DND-41 (cell line): ENCODE measurements at regions not wholly inside any gene's neighbourhood (a gene's known extent, or its start where the extent isn't known, plus 50 kb on each side); places are given as distances from the start of the nearest gene placed in this dataset.

Experiments
- ATAC-seq: fragments of 200-7000 bp; cut with Tn5 transposase; 3 replicates; pipeline ENCODE4 v1.9.1; 2021; ENCODE audit warnings: low read depth; ENCODE audit not compliant: insufficient read depth
- DNase-seq: peaks from one replicate; pipeline ENCODE4 v3.0.0-alpha.2; 2020
- H2AFZ ChIP-seq: 2 replicates; pipeline ENCODE4 v1.6.0; 2012; ENCODE audit warnings: low read depth, low read length
- H3K27ac ChIP-seq: 2 replicates; pipeline ENCODE4 v1.5.1; 2012; ENCODE audit warnings: low read length, inconsistent platforms
- H3K27me3 ChIP-seq: fragments of 200-600 bp; sonication (generic); 2 replicates; pipeline ENCODE4 v1.6.0; 2012; ENCODE audit warnings: low read length, mild to moderate bottlenecking, inconsistent platforms; ENCODE audit not compliant: insufficient read depth, poor library complexity
- H3K36me3 ChIP-seq: 2 replicates; pipeline ENCODE4 v1.5.1; 2012; ENCODE audit warnings: low read length, inconsistent platforms; ENCODE audit not compliant: insufficient read depth
- H3K4me1 ChIP-seq: 2 replicates; pipeline ENCODE4 v1.5.1; 2012; ENCODE audit warnings: mild to moderate bottlenecking, low read length; ENCODE audit not compliant: insufficient read depth
- H3K4me2 ChIP-seq: 2 replicates; pipeline ENCODE4 v1.6.0; 2012; ENCODE audit warnings: mild to moderate bottlenecking, moderate library complexity, low read length, inconsistent platforms; ENCODE audit not compliant: insufficient read depth
- H3K4me3 ChIP-seq, 2 experiments: fragments of 200-600 bp in 1 of 2; shearing (Covaris generic) in 1 of 2; 2 replicates each; pipeline ENCODE4 v1.5.1; 2012 to 2016; ENCODE audit warnings: inconsistent platforms in 2 of 2, low read length in 2 of 2, mild to moderate bottlenecking in 2 of 2, low read depth in 1 of 2, moderate library complexity in 1 of 2
- H3K79me2 ChIP-seq: 2 replicates; pipeline ENCODE4 v1.6.0; 2012; ENCODE audit warnings: low read length, inconsistent platforms; ENCODE audit not compliant: insufficient read depth
- H3K9ac ChIP-seq: 2 replicates; pipeline ENCODE4 v1.6.0; 2012; ENCODE audit warnings: low read depth, mild to moderate bottlenecking, inconsistent platforms, low read length, moderate library complexity
- H3K9me3 ChIP-seq: 2 replicates; pipeline ENCODE4 v1.5.1; 2012; ENCODE audit warnings: low read length, moderate library complexity, mild to moderate bottlenecking, inconsistent platforms; ENCODE audit not compliant: insufficient read depth, severe bottlenecking
- H4K20me1 ChIP-seq: 2 replicates; pipeline ENCODE4 v1.6.0; 2012; ENCODE audit warnings: low read length; ENCODE audit not compliant: insufficient read depth
- EZH2 ChIP-seq: IDR thresholded peaks from 3 replicates; pipeline ENCODE4 v1.6.1; 2012; ENCODE audit warnings: borderline replicate concordance, low read depth, mild to moderate bottlenecking, moderate library complexity, low read length, inconsistent platforms; ENCODE audit not compliant: severe bottlenecking
- TF ChIP-seq, protein P1 (sequence below): IDR thresholded peaks from 2 replicates; pipeline ENCODE4 v1.5.1; 2012; ENCODE audit warnings: borderline replicate concordance, low read length, moderate library complexity, mild to moderate bottlenecking; ENCODE audit not compliant: poor library complexity, severe bottlenecking; ENCODE audit errors: extremely low read depth

DNA sequence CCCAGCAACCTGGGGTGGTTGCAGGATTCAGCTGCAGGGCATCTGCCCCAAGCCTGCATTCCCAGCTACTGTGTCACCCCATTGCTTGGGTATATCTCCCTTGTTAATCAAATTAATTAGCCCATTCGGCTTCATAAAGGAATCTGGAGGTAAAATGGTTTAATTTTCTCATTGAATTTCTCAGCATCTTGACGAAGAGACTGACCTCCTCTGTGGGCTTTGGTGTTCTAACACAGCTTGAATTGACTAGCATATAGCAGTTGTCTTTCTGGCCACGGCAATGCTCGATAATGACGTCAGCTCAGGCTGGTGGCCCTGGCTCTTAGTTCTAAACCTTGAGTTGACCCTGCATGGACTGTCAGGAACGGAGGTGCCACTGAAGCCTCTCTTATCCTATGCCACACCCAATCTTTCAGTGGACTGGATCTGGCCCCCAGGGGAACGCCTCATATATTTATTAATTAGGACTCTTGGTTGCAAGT, 72.4 kb downstream of the MSX2 start:
- DNase-seq (no peak), ATAC-seq (no peak)
- H3K27ac ChIP-seq: no peak overlapping the region
- H3K79me2 ChIP-seq: no peaks in the 10 kb centered on the region
- no peak overlapping the region for H3K4me2 ChIP-seq
- no peaks in the 10 kb centered on the region for H3K27me3 ChIP-seq
- H3K4me3 ChIP-seq: no peak overlapping the region
- no peaks in the 10 kb centered on the region for H4K20me1 ChIP-seq
- no peak overlapping the region for H2AFZ ChIP-seq
- H3K36me3 ChIP-seq: no peaks in the 10 kb centered on the region
- TF ChIP-seq, protein P1, sequence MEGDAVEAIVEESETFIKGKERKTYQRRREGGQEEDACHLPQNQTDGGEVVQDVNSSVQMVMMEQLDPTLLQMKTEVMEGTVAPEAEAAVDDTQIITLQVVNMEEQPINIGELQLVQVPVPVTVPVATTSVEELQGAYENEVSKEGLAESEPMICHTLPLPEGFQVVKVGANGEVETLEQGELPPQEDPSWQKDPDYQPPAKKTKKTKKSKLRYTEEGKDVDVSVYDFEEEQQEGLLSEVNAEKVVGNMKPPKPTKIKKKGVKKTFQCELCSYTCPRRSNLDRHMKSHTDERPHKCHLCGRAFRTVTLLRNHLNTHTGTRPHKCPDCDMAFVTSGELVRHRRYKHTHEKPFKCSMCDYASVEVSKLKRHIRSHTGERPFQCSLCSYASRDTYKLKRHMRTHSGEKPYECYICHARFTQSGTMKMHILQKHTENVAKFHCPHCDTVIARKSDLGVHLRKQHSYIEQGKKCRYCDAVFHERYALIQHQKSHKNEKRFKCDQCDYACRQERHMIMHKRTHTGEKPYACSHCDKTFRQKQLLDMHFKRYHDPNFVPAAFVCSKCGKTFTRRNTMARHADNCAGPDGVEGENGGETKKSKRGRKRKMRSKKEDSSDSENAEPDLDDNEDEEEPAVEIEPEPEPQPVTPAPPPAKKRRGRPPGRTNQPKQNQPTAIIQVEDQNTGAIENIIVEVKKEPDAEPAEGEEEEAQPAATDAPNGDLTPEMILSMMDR: no peak
- TF ChIP-seq EZH2: no peak
- H3K4me1 ChIP-seq: no peaks in the 10 kb centered on the region
- H3K9me3 ChIP-seq: peaks cover 12% of the 10 kb centered on the region
- H3K9ac ChIP-seq: no peak overlapping the region

DNA sequence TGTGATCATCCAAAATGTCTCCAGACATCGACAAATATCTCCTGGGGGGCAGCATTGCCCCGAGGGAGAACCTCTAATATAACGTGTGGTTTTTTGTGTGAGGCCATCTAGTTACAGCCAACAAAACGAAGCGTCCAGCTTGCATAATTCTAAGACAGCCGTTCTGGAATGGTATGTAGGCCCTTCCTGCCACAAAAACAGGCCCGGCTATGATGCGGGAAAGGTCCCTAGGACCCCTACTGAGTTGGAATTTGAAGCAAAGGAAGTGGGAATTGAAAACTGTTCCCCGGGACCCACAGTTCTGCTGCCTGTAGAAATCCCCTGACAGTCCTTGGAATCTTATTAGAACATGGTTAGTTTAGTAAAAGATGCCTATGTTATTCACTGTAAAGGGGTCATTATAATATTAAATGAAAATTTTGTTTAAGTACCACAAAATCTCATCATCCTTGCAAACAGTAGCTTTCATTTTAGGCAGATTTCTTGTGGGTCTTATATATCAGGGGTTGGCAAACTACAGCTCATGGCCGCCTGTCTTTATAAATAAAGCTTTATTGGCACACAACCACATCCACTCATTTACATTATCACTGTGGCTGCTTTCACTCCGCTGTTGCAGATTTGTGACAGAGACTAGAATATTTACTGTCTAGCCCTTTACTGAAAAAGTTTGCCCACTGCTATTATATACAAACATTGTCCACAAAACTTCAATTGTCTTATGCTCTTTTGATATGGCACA, 70.7 kb downstream of the MSX2 start:
- peaks cover 7% of the 10 kb centered on the region for H3K9me3 ChIP-seq
- H3K79me2 ChIP-seq: no peaks in the 10 kb centered on the region
- H3K36me3 ChIP-seq: no peaks in the 10 kb centered on the region
- no peaks in the 10 kb centered on the region for H3K27me3 ChIP-seq
- TF ChIP-seq, protein P1: no peak
- TF ChIP-seq EZH2: no peak
- no peaks in the 10 kb centered on the region for H4K20me1 ChIP-seq
- ATAC-seq (no peak), DNase-seq (no peak)
- no peak overlapping the region for H3K4me2 ChIP-seq
- no peak overlapping the region for H3K9ac ChIP-seq
- no peaks in the 10 kb centered on the region for H3K4me1 ChIP-seq
- H3K4me3 ChIP-seq: no peak overlapping the region
- no peak overlapping the region for H2AFZ ChIP-seq
- H3K27ac ChIP-seq: no peak overlapping the region

DNA sequence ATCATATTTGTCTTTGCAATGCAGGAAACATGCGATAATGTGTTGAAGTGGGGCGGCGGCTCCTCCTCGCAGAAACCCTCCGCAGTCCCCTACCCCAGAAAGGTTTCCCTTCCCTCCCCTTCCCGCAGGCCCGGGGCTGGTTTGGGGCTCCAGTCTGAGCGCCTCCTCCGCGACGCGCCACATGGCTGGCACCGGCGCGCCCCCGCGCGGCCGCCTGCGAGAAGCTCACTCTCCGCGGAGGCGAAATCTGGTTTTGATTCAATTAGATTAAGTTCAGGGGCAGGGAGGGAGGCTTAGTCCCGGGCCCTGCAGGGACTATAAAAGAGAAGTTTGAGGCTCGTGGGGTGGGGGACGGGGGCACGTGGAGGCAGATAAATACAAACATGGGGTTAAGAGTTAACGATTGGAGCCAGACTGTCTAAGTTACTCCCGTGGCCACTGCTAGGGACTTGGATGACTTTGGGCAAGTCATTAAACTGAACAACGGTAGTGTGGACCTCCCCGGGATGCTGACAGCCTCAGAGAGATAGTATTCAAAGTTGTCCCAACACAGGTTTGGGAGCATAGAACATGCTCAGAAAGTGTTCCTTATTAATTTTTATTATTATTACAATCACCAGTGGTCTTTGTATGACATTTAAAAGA, 69.4 kb downstream of the MSX2 start:
- peak; percentile 7 for DNase-seq
- H3K36me3 ChIP-seq: no peaks in the 10 kb centered on the region
- H3K4me2 ChIP-seq: no peak overlapping the region

More for the DNA sequence above, 69.4 kb downstream of the MSX2 start:
- no peaks in the 10 kb centered on the region for H3K27me3 ChIP-seq
- TF ChIP-seq, protein P1: no peak
- TF ChIP-seq EZH2: no peak
- H3K9ac ChIP-seq: no peak overlapping the region
- H4K20me1 ChIP-seq: no peaks in the 10 kb centered on the region
- H3K4me3 ChIP-seq: no peak overlapping the region
- H3K27ac ChIP-seq: no peak overlapping the region
- ATAC-seq: no peak
- H3K9me3 ChIP-seq: peaks cover 2% of the 10 kb centered on the region
- H3K4me1 ChIP-seq: no peaks in the 10 kb centered on the region
- no peaks in the 10 kb centered on the region for H3K79me2 ChIP-seq
- no peak overlapping the region for H2AFZ ChIP-seq
